ENCODE measurements at regions not wholly inside any gene's neighbourhood (a gene's known extent, or its start where the extent isn't known, plus 50 kb on each side); places are given as distances from the start of the nearest gene placed in this dataset.
"Not testable (repeated sequence)": the region's sequence is repeated elsewhere in the genome, so short reads cannot be mapped to it uniquely, and the experiment has no call there.

DNA sequence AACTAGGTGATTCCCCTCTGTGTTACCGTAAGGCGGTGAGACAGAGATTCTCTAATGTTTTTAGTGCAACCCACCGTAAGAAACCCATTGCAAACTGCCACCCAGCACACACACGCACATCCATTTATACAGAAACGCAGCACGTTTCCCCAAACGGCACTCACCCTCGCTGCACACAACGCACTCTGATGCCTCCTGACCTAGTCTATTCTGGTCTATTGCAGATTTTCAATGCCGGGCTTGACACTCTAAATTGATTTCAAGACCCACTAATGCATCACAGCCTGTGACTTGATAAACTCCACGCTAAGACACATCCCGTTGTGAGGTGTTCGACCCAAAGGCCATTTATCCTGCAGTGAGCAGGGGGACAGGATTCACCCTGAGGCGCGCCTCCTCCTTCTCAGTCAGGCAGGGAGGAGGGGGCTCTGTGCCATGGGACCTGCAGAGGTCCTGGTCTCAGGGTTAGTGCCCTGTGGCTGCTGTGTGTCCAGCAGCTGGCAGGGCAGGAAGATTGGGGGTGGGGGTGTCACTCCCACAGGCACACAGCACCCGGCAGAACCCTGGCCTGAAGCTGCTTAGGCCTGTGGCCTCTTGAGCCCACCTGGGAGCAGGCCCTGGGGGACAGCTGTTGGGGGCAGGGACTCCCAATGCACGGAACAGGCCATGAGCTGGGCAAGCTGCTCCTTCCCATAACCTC is 335.6 kb downstream of the PREX1 start:
- Histone ChIP-seq H3K4me3 (ENCODE audit: extremely low read depth, insufficient read depth, low read length, poor library complexity, severe bottlenecking) (no peak overlapping the region), H3K4me1 (ENCODE audit: control insufficient read depth, insufficient read depth, low read length, poor library complexity, severe bottlenecking) (no peaks in the 10 kb centered on the region), H3K36me3 (ENCODE audit: control insufficient read depth, insufficient read depth, low read length) (no peaks in the 10 kb centered on the region), H3K27ac (ENCODE audit: low read depth, low read length, severe bottlenecking) (no peak overlapping the region), H3K9me3 (ENCODE audit: control insufficient read depth, low read length) (no peaks in the 10 kb centered on the region)
- 92 to 94% methylated on average over 14 to 16 of the region's 17 CpGs for WGBS, 2 experiments (ENCODE audit: insufficient coverage in 2 of 2)

DNA sequence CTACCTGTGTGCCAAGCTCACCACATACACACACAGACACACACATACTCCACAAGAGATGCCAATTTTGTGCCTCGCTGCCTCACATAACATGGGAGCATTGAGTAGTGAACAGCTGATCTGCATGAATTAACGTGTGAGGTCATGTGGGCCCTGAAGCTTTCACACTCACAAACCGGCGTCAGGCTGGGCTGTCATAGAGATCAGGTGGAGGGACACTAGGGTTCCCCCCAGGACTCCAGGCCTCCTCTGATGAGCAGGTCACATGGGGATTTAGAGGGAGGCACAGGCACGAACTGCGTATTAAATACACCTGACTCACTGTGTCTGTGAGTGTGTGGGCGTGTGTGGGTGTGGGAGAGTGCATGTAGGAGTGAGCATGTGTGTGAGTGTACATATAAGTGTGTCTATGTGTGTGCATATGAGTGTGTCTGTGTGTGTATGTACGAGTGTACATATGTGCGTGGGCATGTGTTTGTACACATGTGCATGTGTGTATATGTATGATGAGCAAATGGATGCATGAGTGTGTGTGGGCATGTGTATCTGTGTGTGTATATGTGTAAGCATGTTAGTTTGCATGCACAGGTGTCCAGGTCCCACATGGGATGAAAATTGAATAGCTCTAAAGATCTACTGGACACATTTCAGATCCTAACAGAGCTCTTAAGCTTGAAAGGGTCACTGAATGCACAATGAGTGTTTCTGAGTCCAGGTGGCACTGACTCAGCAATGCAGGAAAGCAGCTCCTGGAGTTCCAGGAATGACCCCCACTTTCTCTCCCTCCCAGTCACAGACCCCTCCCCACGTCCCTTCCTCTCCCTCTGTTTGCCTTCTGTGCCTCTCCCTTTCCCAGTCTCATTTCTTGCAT is 336.6 kb downstream of the PREX1 start:
- WGBS, 2 experiments (ENCODE audit: insufficient coverage in 2 of 2) = 89 to 91% methylated on average over 10 of the region's 10 CpGs
- Histone ChIP-seq H3K4me3 (ENCODE audit: extremely low read depth, insufficient read depth, low read length, poor library complexity, severe bottlenecking) (no peak overlapping the region), H3K27ac (ENCODE audit: low read depth, low read length, severe bottlenecking) (no peak overlapping the region), H3K9me3 (ENCODE audit: control insufficient read depth, low read length) (no peaks in the 10 kb centered on the region), H3K36me3 (ENCODE audit: control insufficient read depth, insufficient read depth, low read length) (no peaks in the 10 kb centered on the region), H3K4me1 (ENCODE audit: control insufficient read depth, insufficient read depth, low read length, poor library complexity, severe bottlenecking) (no peaks in the 10 kb centered on the region)

GRCh38 chr20:48490341-48490740 is 337.5 kb downstream of the PREX1 start:
- H3K9me3 ChIP-seq (ENCODE audit: control insufficient read depth, low read length); H3K27ac ChIP-seq (ENCODE audit: low read depth, low read length, severe bottlenecking); H3K4me1 ChIP-seq (ENCODE audit: control insufficient read depth, insufficient read depth, low read length, poor library complexity, severe bottlenecking); H3K36me3 ChIP-seq (ENCODE audit: control insufficient read depth, insufficient read depth, low read length); H3K4me3 ChIP-seq (ENCODE audit: extremely low read depth, insufficient read depth, low read length, poor library complexity, severe bottlenecking): not testable (repeated sequence)
- 50 to 70% methylated on average over 2 to 3 of the region's 7 CpGs for WGBS, 2 experiments (ENCODE audit: insufficient coverage in 2 of 2)

GRCh38 chr20:48489656-48490055 is 338.1 kb downstream of the PREX1 start:
- Histone ChIP-seq H3K4me1 (ENCODE audit: control insufficient read depth, insufficient read depth, low read length, poor library complexity, severe bottlenecking) (no peaks in the 10 kb centered on the region), H3K4me3 (ENCODE audit: extremely low read depth, insufficient read depth, low read length, poor library complexity, severe bottlenecking) (no peak overlapping the region)
- WGBS, 2 experiments (ENCODE audit: insufficient coverage in 2 of 2) = 74 to 76% methylated on average over 8 of the region's 8 CpGs

DNA sequence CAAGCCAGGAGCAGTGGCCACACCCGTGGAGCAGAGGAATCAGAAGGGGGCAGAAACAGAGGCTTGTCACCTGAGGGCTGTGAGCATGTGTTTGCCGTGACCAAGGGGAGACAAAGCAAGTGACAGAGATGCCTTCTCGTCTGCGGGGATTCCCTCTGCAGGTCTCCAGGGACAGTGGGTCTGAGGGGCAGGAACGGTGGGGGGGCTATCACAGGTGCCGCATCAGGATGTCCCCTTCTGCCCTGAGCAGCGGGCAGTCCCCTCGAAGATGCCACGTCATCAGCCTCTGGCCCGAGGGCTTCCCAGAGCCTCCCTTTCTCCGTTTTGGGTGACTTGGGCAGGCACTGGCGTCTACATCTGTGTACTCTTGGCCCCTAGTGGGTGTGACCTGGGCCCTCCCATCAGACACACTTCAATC is 338.7 kb downstream of the PREX1 start:
- H3K27ac ChIP-seq (ENCODE audit: low read depth, low read length, severe bottlenecking) = no peak overlapping the region
- 87 to 89% methylated on average over 10 to 12 of the region's 12 CpGs for WGBS, 2 experiments (ENCODE audit: insufficient coverage in 2 of 2)
- H3K4me3 ChIP-seq (ENCODE audit: extremely low read depth, insufficient read depth, low read length, poor library complexity, severe bottlenecking) = no peak overlapping the region
- no peaks in the 10 kb centered on the region for H3K36me3 ChIP-seq (ENCODE audit: control insufficient read depth, insufficient read depth, low read length)
- H3K4me1 ChIP-seq (ENCODE audit: control insufficient read depth, insufficient read depth, low read length, poor library complexity, severe bottlenecking) = no peaks in the 10 kb centered on the region
- no peaks in the 10 kb centered on the region for H3K9me3 ChIP-seq (ENCODE audit: control insufficient read depth, low read length)

More at GRCh38 chr20:48489656-48490055, 338.1 kb downstream of the PREX1 start:
- Histone ChIP-seq H3K36me3 (ENCODE audit: control insufficient read depth, insufficient read depth, low read length) (no peaks in the 10 kb centered on the region), H3K27ac (ENCODE audit: low read depth, low read length, severe bottlenecking) (no peak overlapping the region), H3K9me3 (ENCODE audit: control insufficient read depth, low read length) (no peaks in the 10 kb centered on the region)

DNA sequence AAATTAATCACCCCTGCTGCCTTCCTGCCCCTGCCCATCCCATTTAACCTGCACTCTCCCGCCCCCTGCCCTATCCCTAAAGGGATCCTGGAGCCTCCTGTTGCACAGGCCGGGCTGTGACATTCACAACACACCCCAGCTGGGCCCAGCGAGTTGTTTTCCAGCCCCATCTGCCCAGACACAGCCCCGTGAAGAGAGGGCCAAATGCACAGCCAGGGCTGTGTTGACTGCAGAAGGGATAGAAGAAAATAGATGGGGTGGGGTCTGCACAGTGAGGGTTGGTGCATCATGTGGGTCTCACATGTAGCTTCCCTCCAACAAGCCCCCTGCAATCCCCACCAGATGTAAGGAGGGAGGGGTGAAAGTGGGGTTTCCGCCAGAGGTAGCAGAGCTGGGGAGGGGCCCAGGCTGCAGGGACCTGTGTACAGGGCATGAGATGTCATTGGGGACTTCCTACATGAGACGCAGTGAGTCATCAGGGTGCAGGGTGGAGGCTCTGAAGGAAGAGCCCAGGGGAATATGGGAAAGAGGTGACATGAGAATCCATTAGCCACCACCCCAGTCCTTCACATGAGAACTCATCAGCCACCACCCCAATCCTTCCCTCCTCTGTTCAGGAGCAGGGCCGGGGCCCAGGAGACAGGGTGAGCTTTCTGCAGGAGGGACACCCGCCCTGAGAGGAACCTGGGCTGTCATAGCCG is 339.3 kb downstream of the PREX1 start:
- WGBS, 2 experiments (ENCODE audit: insufficient coverage in 2 of 2) = 42 to 77% methylated on average over 2 to 6 of the region's 9 CpGs

DNA sequence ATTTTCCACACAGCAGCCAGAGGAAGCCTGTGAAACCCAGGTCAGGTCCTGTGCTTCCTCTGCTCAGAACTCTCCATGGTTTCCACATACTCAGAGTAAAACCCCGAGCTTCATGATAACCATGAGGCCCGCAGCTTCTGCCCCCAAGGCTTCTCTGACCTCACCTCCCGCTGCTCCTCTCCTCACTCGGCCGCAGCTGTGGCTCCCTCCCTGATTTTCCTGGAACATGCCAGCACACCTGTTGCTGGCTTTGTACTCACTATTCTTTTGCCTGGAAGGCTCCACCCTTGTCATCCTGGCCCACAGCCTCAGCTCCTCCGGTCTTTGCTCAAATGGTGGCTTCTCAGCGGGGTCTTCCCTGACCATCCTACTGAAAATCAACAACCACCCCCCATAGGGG is 341.7 kb downstream of the PREX1 start:
- Histone ChIP-seq H3K4me3 (ENCODE audit: extremely low read depth, insufficient read depth, low read length, poor library complexity, severe bottlenecking) (no peak overlapping the region), H3K4me1 (ENCODE audit: control insufficient read depth, insufficient read depth, low read length, poor library complexity, severe bottlenecking) (no peaks in the 10 kb centered on the region), H3K36me3 (ENCODE audit: control insufficient read depth, insufficient read depth, low read length) (no peaks in the 10 kb centered on the region), H3K9me3 (ENCODE audit: control insufficient read depth, low read length) (no peaks in the 10 kb centered on the region), H3K27ac (ENCODE audit: low read depth, low read length, severe bottlenecking) (no peak overlapping the region)
- 78 to 81% methylated on average over 7 of the region's 7 CpGs for WGBS, 2 experiments (ENCODE audit: insufficient coverage in 2 of 2)

More for the DNA sequence above, 339.3 kb downstream of the PREX1 start:
- H3K36me3 ChIP-seq (ENCODE audit: control insufficient read depth, insufficient read depth, low read length); H3K4me1 ChIP-seq (ENCODE audit: control insufficient read depth, insufficient read depth, low read length, poor library complexity, severe bottlenecking); H3K4me3 ChIP-seq (ENCODE audit: extremely low read depth, insufficient read depth, low read length, poor library complexity, severe bottlenecking); H3K9me3 ChIP-seq (ENCODE audit: control insufficient read depth, low read length); H3K27ac ChIP-seq (ENCODE audit: low read depth, low read length, severe bottlenecking): not testable (repeated sequence)

GRCh38 chr20:48485153-48485552 is 342.6 kb downstream of the PREX1 start:
- 85 to 91% methylated on average over 7 of the region's 7 CpGs for WGBS, 2 experiments (ENCODE audit: insufficient coverage in 2 of 2)
- H3K9me3 ChIP-seq (ENCODE audit: control insufficient read depth, low read length); H3K4me1 ChIP-seq (ENCODE audit: control insufficient read depth, insufficient read depth, low read length, poor library complexity, severe bottlenecking); H3K36me3 ChIP-seq (ENCODE audit: control insufficient read depth, insufficient read depth, low read length); H3K27ac ChIP-seq (ENCODE audit: low read depth, low read length, severe bottlenecking); H3K4me3 ChIP-seq (ENCODE audit: extremely low read depth, insufficient read depth, low read length, poor library complexity, severe bottlenecking): not testable (repeated sequence)

DNA sequence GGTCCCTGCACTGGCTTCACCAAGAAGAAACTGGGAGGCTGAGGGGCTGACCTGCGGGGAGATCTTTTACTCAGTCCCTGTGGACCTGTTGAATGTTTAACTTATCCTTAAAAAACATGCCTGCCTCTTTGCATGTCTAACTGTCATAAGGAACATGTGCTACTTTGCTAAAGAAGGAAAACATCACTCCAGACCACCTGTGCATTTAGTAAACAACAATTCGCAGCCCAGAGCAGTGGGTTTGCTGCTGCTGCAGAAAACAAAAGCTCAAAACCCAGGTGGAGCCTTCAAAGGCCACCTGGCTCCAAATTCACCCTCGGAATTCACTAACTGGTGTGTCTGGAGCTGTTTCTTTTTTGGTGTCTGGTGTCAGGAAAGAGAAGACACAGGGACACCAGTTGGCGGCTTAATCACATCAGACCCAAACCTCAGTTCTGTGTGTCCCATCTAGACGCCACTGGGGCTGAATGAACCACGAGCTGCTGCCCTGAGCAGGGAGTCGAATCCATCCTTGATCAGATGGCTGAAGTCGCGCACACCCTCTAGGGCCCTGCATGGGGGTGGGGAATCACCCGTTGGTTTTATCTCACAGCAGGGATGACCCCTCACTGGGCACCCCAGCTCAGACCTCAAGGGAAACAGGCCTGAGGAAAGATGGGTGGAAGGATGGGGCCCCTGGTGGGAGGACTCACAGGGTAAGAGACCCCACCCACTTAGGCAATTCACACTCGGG is 344.3 kb downstream of the PREX1 start:
- whole genome bisulfite sequencing, 2 experiments (ENCODE audit: insufficient coverage in 2 of 2) = 88 to 92% methylated on average over 10 to 11 of the region's 11 CpGs
- no peaks in the 10 kb centered on the region for H3K4me1 ChIP-seq (ENCODE audit: control insufficient read depth, insufficient read depth, low read length, poor library complexity, severe bottlenecking)
- no peaks in the 10 kb centered on the region for H3K36me3 ChIP-seq (ENCODE audit: control insufficient read depth, insufficient read depth, low read length)
- H3K27ac ChIP-seq (ENCODE audit: low read depth, low read length, severe bottlenecking) = no peak overlapping the region
- no peaks in the 10 kb centered on the region for H3K9me3 ChIP-seq (ENCODE audit: control insufficient read depth, low read length)
- no peak overlapping the region for H3K4me3 ChIP-seq (ENCODE audit: extremely low read depth, insufficient read depth, low read length, poor library complexity, severe bottlenecking)

- WGBS, 2 experiments (ENCODE audit: insufficient coverage in 2 of 2) = 81 to 83% methylated on average over 5 to 6 of the region's 9 CpGs
- Histone ChIP-seq H3K36me3 (ENCODE audit: control insufficient read depth, insufficient read depth, low read length) (no peaks in the 10 kb centered on the region), H3K4me1 (ENCODE audit: control insufficient read depth, insufficient read depth, low read length, poor library complexity, severe bottlenecking) (no peaks in the 10 kb centered on the region), H3K4me3 (ENCODE audit: extremely low read depth, insufficient read depth, low read length, poor library complexity, severe bottlenecking) (no peak overlapping the region), H3K9me3 (ENCODE audit: control insufficient read depth, low read length) (no peaks in the 10 kb centered on the region), H3K27ac (ENCODE audit: low read depth, low read length, severe bottlenecking) (no peak overlapping the region)
Observed at GRCh38 chr20:48482790-48483189, 345.0 kb downstream of the PREX1 start.
